Dermis microvascular lymphatic vessel endothelial cell (primary cell): ENCODE measurements at regions not wholly inside any gene's neighbourhood (a gene's known extent, or its start where the extent isn't known, plus 50 kb on each side); places are given as distances from the start of the nearest gene placed in this dataset.

ENCODE experiments used
- DNase-seq, 2 donors: peaks; one replicate each; pipeline versions ENCODE4 v3.0.0 to v3.0.0-alpha.2; 2010; ENCODE audit warnings: low read depth in 2 of 2

GRCh38 chr12:81811061-81811777 is 52.1 kb upstream of the PPFIA2 start:
- DNase-seq: no peak

GRCh38 chr12:81809829-81810595 is 50.9 kb upstream of the PPFIA2 start:
- no peak for DNase-seq

- DNase-seq: no peak
Measured at GRCh38 chr12:81809113-81809777, 50.1 kb upstream of the PPFIA2 start.
